ENCODE measurements at regions not wholly inside any gene's neighbourhood (a gene's known extent, or its start where the extent isn't known, plus 50 kb on each side); places are given as distances from the start of the nearest gene placed in this dataset.

- no peak for TF ChIP-seq CTCF (IDR thresholded peaks at IDR 0.05; ENCODE audit: control extremely low read depth, extremely low read depth, low read depth, missing control alignments)
- CTCF ChIA-PET: interaction anchor here (0.8 kb wide), 1 partner anchor 32 kb away, joined by 3 read pairs; no protein-coding TSS in a partner anchor
- DNase-seq (ENCODE audit: extremely low spot score): no peak
- POLR2A ChIA-PET: no interaction called here
Measured at GRCh38 chr9:31492229-31492628, 892.2 kb upstream of the ACO1 start.

- POLR2A ChIA-PET: no interaction called here
- TF ChIP-seq CTCF (IDR thresholded peaks at IDR 0.05; ENCODE audit: control extremely low read depth, extremely low read depth, low read depth, missing control alignments): no peak
- CTCF ChIA-PET: no interaction called here
- DNase-seq (ENCODE audit: extremely low spot score): no peak
Measured at GRCh38 chr9:31500422-31500821, 884.0 kb upstream of the ACO1 start.

GRCh38 chr9:31519011-31519410 is 865.4 kb upstream of the ACO1 start:
- POLR2A ChIA-PET: no interaction called here
- no peak for DNase-seq (ENCODE audit: extremely low spot score)
- CTCF ChIA-PET: interaction anchor here (1.0 to 3.0 kb wide), 3 partner anchors 10 to 86 kb away, joined by 3 to 11 read pairs (median 3); no protein-coding TSS in a partner anchor
- TF ChIP-seq CTCF (IDR thresholded peaks at IDR 0.05; ENCODE audit: control extremely low read depth, extremely low read depth, low read depth, missing control alignments): no peak

- no peak for DNase-seq (ENCODE audit: extremely low spot score)
- CTCF ChIA-PET: interaction anchor here (1.0 to 3.0 kb wide), 3 partner anchors 11 to 85 kb away, joined by 3 to 11 read pairs (median 3); no protein-coding TSS in a partner anchor
- POLR2A ChIA-PET: no interaction called here
- TF ChIP-seq CTCF (IDR thresholded peaks at IDR 0.05; ENCODE audit: control extremely low read depth, extremely low read depth, low read depth, missing control alignments): no peak
Measured at GRCh38 chr9:31519424-31519823, 865.0 kb upstream of the ACO1 start.

GRCh38 chr9:31519826-31520225 is 864.6 kb upstream of the ACO1 start:
- ChIA-PET CTCF (interaction anchor here (1.0 to 3.0 kb wide), 3 partner anchors 11 to 42 kb away, joined by 3 to 11 read pairs (median 3); no protein-coding TSS in a partner anchor), POLR2A (no interaction called here)

GRCh38 chr9:31520301-31521085 is 864.0 kb upstream of the ACO1 start:
- TF ChIP-seq CTCF (IDR thresholded peaks at IDR 0.05; ENCODE audit: control extremely low read depth, extremely low read depth, low read depth, missing control alignments): no peak
- CTCF ChIA-PET: interaction anchor here (1.3 to 3.0 kb wide), 2 partner anchors 12 to 42 kb away, joined by 3 to 11 read pairs; no protein-coding TSS in a partner anchor
- no peak for DNase-seq (ENCODE audit: extremely low spot score)

More at GRCh38 chr9:31519826-31520225, 864.6 kb upstream of the ACO1 start:
- no peak for TF ChIP-seq CTCF (IDR thresholded peaks at IDR 0.05; ENCODE audit: control extremely low read depth, extremely low read depth, low read depth, missing control alignments)
- no peak for DNase-seq (ENCODE audit: extremely low spot score)

More at GRCh38 chr9:31520301-31521085, 864.0 kb upstream of the ACO1 start:
- POLR2A ChIA-PET: no interaction called here

Data from GM10248 (cell line).